Osteocyte (in vitro differentiated cells): ENCODE measurements at regions not wholly inside any gene's neighbourhood (a gene's known extent, or its start where the extent isn't known, plus 50 kb on each side); places are given as distances from the start of the nearest gene placed in this dataset.
"Not testable (repeated sequence)": the region's sequence is repeated elsewhere in the genome, so short reads cannot be mapped to it uniquely, and the experiment has no call there.

Experiments
- DNase-seq: peaks from one replicate; pipeline ENCODE4 v3.0.0; 2021; ENCODE audit warnings: mixed read lengths; ENCODE audit not compliant: unreplicated experiment; ENCODE audit errors: extremely low spot score
- H3K27ac Mint-ChIP-seq: one replicate; pipeline ENCODE4 v1.8.0; 2021; ENCODE audit warnings: mild to moderate bottlenecking, mixed read lengths; ENCODE audit not compliant: unreplicated experiment
- H3K27me3 Mint-ChIP-seq: one replicate; pipeline ENCODE4 v1.8.0; 2021; ENCODE audit warnings: mixed read lengths; ENCODE audit not compliant: unreplicated experiment
- H3K36me3 Mint-ChIP-seq: one replicate; pipeline ENCODE4 v1.8.0; 2021; ENCODE audit warnings: mixed read lengths; ENCODE audit not compliant: unreplicated experiment
- H3K4me1 Mint-ChIP-seq: one replicate; pipeline ENCODE4 v1.8.0; 2021; ENCODE audit warnings: mixed read lengths; ENCODE audit not compliant: unreplicated experiment
- H3K4me3 Mint-ChIP-seq: one replicate; pipeline ENCODE4 v1.8.0; 2021; ENCODE audit warnings: mild to moderate bottlenecking, moderate library complexity, mixed read lengths; ENCODE audit not compliant: unreplicated experiment
- H3K9me3 Mint-ChIP-seq: one replicate; pipeline ENCODE4 v1.8.0; 2021; ENCODE audit warnings: mixed read lengths; ENCODE audit not compliant: unreplicated experiment
- CTCF ChIP-seq: fragments of 200-600 bp; sonication (generic); IDR thresholded peaks from 2 replicates; pipeline ENCODE4 v1.5.0; 2021; ENCODE audit warnings: antibody characterized with exemption, mild to moderate bottlenecking, moderate library complexity

DNA sequence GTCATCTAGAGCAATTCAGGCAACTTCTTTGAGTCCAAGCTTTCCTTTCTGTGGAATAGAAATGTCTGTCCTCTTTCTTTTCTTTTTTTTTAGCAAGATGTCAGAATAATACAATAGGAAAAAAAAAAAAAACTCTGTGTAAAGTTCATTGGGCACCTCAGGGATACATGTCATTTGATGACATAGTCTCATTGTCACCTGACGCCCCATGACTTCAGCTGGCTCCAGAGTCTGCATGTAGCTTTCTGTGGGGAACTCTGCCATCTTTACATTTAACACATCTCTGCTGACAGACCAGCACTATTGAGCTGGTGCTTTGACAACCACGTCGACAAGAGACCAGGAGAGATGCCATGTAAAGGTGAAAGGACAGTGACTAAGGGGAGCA is 172.5 kb upstream of the KLF7 start:
- no peak overlapping the region for H3K27ac Mint-ChIP-seq
- H3K9me3 Mint-ChIP-seq, result no peaks in the 10 kb centered on the region
- no peak for DNase-seq
- no peak for TF ChIP-seq CTCF
- H3K36me3 Mint-ChIP-seq, result no peaks in the 10 kb centered on the region
- H3K4me1 Mint-ChIP-seq, result peaks cover 35% of the 10 kb centered on the region
- no peaks in the 10 kb centered on the region for H3K27me3 Mint-ChIP-seq
- no peak overlapping the region for H3K4me3 Mint-ChIP-seq

DNA sequence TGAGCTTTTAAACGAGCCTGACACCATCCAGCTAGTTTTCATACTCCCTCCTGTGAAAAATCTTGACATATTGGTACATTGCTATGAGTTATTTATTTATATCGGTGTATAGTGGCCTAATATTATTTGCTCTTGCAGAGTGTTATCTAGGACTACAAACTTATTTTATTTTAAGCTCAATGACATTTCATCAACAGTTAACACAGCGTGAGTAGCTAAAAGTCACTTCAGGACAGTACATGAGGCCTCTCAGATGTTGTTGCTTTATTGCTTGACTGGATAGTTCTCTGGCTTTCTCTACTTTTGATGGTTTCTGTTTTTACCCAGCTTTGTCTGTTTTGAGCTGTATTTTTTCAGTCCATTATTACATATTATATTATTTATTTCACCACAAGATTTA is 172.9 kb upstream of the KLF7 start:
- Mint-ChIP-seq H3K4me1 (peaks cover 34% of the 10 kb centered on the region), H3K9me3 (no peaks in the 10 kb centered on the region), H3K27me3 (no peaks in the 10 kb centered on the region), H3K4me3 (no peak overlapping the region), H3K36me3 (no peaks in the 10 kb centered on the region), H3K27ac (no peak overlapping the region)
- no peak for DNase-seq
- TF ChIP-seq CTCF, result no peak

DNA sequence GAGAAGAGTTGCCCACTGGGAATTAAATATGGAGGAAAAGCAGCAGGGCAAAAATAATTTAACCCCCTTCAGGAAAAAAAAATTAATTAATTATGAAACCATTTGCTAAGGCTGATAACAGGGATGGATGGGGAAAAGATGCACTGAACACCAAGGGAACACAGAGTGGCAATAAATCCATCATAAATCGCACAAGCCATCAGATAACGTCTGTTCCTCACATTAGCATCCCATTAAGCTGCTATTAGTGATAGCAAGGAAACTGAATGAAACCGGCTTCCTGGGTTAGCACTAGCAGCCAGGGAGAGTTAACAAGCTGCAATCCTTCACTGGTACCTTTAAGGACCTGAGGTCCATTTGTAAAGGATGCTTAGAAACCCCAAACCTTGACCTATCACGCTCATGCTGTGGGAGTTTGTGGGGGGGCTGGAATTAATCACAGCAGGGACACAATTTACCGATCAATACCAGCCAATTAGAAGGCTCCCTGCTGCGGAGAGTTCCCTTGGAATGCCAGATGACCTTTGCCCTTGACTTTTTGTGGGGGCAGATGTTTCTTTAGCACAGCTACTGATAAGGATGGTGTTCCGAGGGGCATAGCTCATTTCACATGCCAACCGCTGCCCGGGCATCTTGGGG is 175.5 kb upstream of the KLF7 start:
- Mint-ChIP-seq H3K27ac (no peak overlapping the region), H3K9me3 (peaks cover 10% of the 10 kb centered on the region), H3K36me3 (peaks cover 3% of the 10 kb centered on the region), H3K4me3 (no peak overlapping the region), H3K27me3 (no peaks in the 10 kb centered on the region), H3K4me1 (peaks cover 10% of the 10 kb centered on the region)
- TF ChIP-seq CTCF, result no peak
- no peak for DNase-seq

DNA sequence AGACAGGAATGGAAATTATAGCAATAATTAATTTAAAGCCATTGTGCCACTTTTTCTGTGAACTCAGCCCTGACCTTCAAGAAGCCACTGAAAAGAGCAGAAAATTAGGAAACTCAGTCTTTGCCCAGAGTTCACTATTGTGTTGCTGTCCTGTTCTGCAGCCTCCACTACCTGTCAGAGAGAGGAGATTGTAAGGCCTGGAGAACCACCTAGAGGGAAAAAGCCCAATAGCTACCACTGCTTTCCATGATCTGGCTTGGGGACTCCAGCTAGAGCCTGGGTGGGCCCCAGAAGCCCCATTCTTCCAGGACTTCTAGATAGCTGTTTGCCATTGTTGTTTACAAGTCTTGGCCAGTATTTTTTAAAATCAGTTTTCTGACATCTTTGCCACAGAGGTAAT is 176.1 kb upstream of the KLF7 start:
- Mint-ChIP-seq H3K27me3 (no peaks in the 10 kb centered on the region), H3K36me3 (peaks cover 3% of the 10 kb centered on the region), H3K27ac (no peak overlapping the region), H3K4me3 (no peak overlapping the region), H3K9me3 (peaks cover 14% of the 10 kb centered on the region), H3K4me1 (peaks cover 10% of the 10 kb centered on the region)
- no peak for DNase-seq
- no peak for TF ChIP-seq CTCF

- H3K9me3 Mint-ChIP-seq, result peaks cover 33% of the 10 kb centered on the region
- H3K4me1 Mint-ChIP-seq, result not testable (repeated sequence)
These were observed 179.0 kb upstream of the KLF7 start for GRCh38 chr2:207344596-207345394.

More at GRCh38 chr2:207344596-207345394, 179.0 kb upstream of the KLF7 start:
- DNase-seq, H3K4me3 Mint-ChIP-seq, H3K27ac Mint-ChIP-seq, H3K27me3 Mint-ChIP-seq: not testable (repeated sequence)
- peaks cover 10% of the 10 kb centered on the region for H3K36me3 Mint-ChIP-seq
